HepG2 (cell line): ENCODE measurements at regions not wholly inside any gene's neighbourhood (a gene's known extent, or its start where the extent isn't known, plus 50 kb on each side); places are given as distances from the start of the nearest gene placed in this dataset.

ENCODE experiments used
- ATAC-seq: fragments of 200-7000 bp; cut with Tn5 transposase; 3 replicates; pipeline ENCODE4 v1.9.1; 2020; ENCODE audit warnings: mild to moderate bottlenecking, moderate library complexity
- BruUV-seq: library from RNA; stranded (reverse); fragments of 400-500 nt; replicated peaks from 2 replicates; lab custom pipeline; 2021; lab: Mats Ljungman, UMichigan
- CTCF ChIA-PET: fragments of 300-600 bp; formaldehyde crosslinking; extraction: SDS; loops from one replicate; lab custom pipeline; 2021; ENCODE audit warnings: low total read pairs, inconsistent platforms, low intra/inter-chr PET ratio; lab: Yijun Ruan, JAX
- POLR2A ChIA-PET: fragments of 350-600 bp; sonication (Branson Sonifier 250); formaldehyde crosslinking; loops from one replicate; lab custom pipeline; 2020; ENCODE audit warnings: antibody characterized with exemption, inconsistent platforms; lab: Yijun Ruan, JAX
- DNase-seq: peaks from one replicate; pipeline ENCODE4 v3.0.0-alpha.2; 2015; ENCODE audit warnings: low spot score
- FAIRE-seq: peaks from 3 replicates; lab custom pipeline; 2011; peaks lifted over from hg19 to GRCh38; lab: Jason Lieb, UNC
- H2AFZ ChIP-seq: one replicate; pipeline ENCODE4 v1.6.1; 2011; ENCODE audit warnings: low read length, inconsistent platforms
- H3K27ac ChIP-seq: fragments of 300-600 bp; 3 replicates; pipeline ENCODE4 v1.8.0; 2011; ENCODE audit warnings: mixed run types, mild to moderate bottlenecking, mixed read lengths, low read length, inconsistent platforms; ENCODE audit not compliant: insufficient read depth; ENCODE audit errors: extremely low read length
- H3K27me3 ChIP-seq, 2 experiments: fragments of 200-600 bp in 1 of 2; 2 replicates in 1 of 2; 3 replicates in 1 of 2; pipeline versions ENCODE4 v1.6.0 to v1.8.0; 2011; ENCODE audit warnings: low read length in 2 of 2, mild to moderate bottlenecking in 2 of 2, moderate library complexity in 2 of 2, inconsistent platforms in 1 of 2; ENCODE audit not compliant: insufficient read depth in 2 of 2, control insufficient read depth in 1 of 2
- H3K36me3 ChIP-seq, 2 experiments: fragments of 200-600 bp in 1 of 2; replicated peaks in 1 of 2; 2 replicates in 1 of 2; 3 replicates in 1 of 2; pipeline versions ENCODE4 v1.5.1 to v1.8.0; 2011; ENCODE audit warnings: low read length in 2 of 2, inconsistent platforms in 1 of 2; ENCODE audit not compliant: insufficient read depth in 2 of 2, control insufficient read depth in 1 of 2
- H3K4me1 ChIP-seq: 2 replicates; pipeline ENCODE4 v1.5.1; 2012; ENCODE audit warnings: low read length, inconsistent platforms; ENCODE audit not compliant: insufficient read depth
- H3K4me2 ChIP-seq: 2 replicates; pipeline ENCODE4 v1.6.0; 2011; ENCODE audit warnings: low read depth, low read length, inconsistent platforms
- H3K4me3 ChIP-seq, 3 experiments: fragments of 200-600 bp in 1 of 3; sonication (generic), shearing (Covaris generic) in 1 of 3; replicated peaks in 1 of 3; 2 replicates each; pipeline ENCODE4 v1.5.1; 2011 to 2016; ENCODE audit warnings: low read length in 3 of 3, inconsistent platforms in 2 of 3, low read depth in 2 of 3, mild to moderate bottlenecking in 2 of 3, control low read depth in 1 of 3, mixed read lengths in 1 of 3; ENCODE audit not compliant: insufficient read depth in 1 of 3
- H3K79me2 ChIP-seq: one replicate; pipeline ENCODE4 v1.6.1; 2011; ENCODE audit warnings: low read length, inconsistent platforms; ENCODE audit not compliant: insufficient read depth
- H3K9ac ChIP-seq: 2 replicates; pipeline ENCODE4 v1.6.0; 2011; ENCODE audit warnings: mild to moderate bottlenecking, low read depth, low read length, inconsistent platforms; ENCODE audit not compliant: insufficient read depth
- H3K9me3 ChIP-seq: 2 replicates; pipeline ENCODE4 v1.5.1; 2012; ENCODE audit warnings: mild to moderate bottlenecking, low read length
- H4K20me1 ChIP-seq: 2 replicates; pipeline ENCODE4 v1.6.0; 2011; ENCODE audit warnings: inconsistent platforms, mild to moderate bottlenecking, low read length, moderate library complexity; ENCODE audit not compliant: insufficient read depth
- CC2D1A ChIP-seq: sonication (generic); formaldehyde crosslinking; IDR thresholded peaks from 2 replicates; pipeline ENCODE4 v1.8.1; 2023; ENCODE audit warnings: mild to moderate bottlenecking, missing genetic modification reagents
- CREB1 ChIP-seq, 2 experiments: fragments of 450-650 bp in 1 of 2; IDR thresholded peaks; 2 replicates each; pipeline ENCODE4 v1.6.1; 2016 to 2017; ENCODE audit warnings: control low read depth in 1 of 2, mild to moderate bottlenecking in 1 of 2, missing compliant biosample characterization in 1 of 2, missing genetic modification characterization in 1 of 2
- CTCF ChIP-seq: sonication (generic); formaldehyde crosslinking; IDR thresholded peaks from 2 replicates; pipeline ENCODE4 v1.5.0; 2020; ENCODE audit warnings: mild to moderate bottlenecking, missing genetic modification reagents, moderate library complexity
- KDM4B ChIP-seq: sonication (generic); formaldehyde crosslinking; IDR thresholded peaks from 2 replicates; pipeline ENCODE4 v1.4.0; 2020; ENCODE audit warnings: missing genetic modification reagents
- MAF1 ChIP-seq: sonication (generic); formaldehyde crosslinking; IDR thresholded peaks from 2 replicates; pipeline ENCODE4 v1.5.0; 2020; ENCODE audit warnings: missing genetic modification reagents, borderline replicate concordance
- PATZ1 ChIP-seq: sonication (generic); formaldehyde crosslinking; IDR thresholded peaks from 2 replicates; pipeline ENCODE4 v1.4.0; 2020; ENCODE audit warnings: missing genetic modification reagents
- SMC3 ChIP-seq: IDR thresholded peaks from 2 replicates; pipeline ENCODE4 v1.6.1; 2011; ENCODE audit warnings: low read length, improper control_type of control experiment
- STAG1 ChIP-seq: sonication (generic); formaldehyde crosslinking; IDR thresholded peaks from 2 replicates; pipeline ENCODE4 v1.4.0; 2020; ENCODE audit warnings: missing genetic modification reagents
- ZNF24 ChIP-seq: fragments of 450-650 bp; IDR thresholded peaks from 2 replicates; pipeline ENCODE4 v1.6.1; 2017; ENCODE audit warnings: antibody characterized with exemption, mild to moderate bottlenecking
- ZNF496 ChIP-seq: sonication (generic); formaldehyde crosslinking; IDR thresholded peaks from 2 replicates; pipeline ENCODE4 v1.8.1; 2023; ENCODE audit warnings: mild to moderate bottlenecking, moderate library complexity, missing genetic modification reagents; ENCODE audit not compliant: insufficient replicate concordance
- ZNF761 ChIP-seq: sonication (generic); formaldehyde crosslinking; conservative IDR thresholded peaks from 2 replicates; pipeline ENCODE4 v1.4.0; 2020; ENCODE audit warnings: mild to moderate bottlenecking, missing genetic modification reagents
- ZSCAN9 ChIP-seq: IDR thresholded peaks from 2 replicates; pipeline ENCODE4 v1.6.1; 2016; ENCODE audit warnings: borderline replicate concordance
- WGBS: methylation state at CpG from one replicate; pipeline ENCODE4 v1.1.6; 2017; ENCODE audit warnings: low lambda C conversion rate; 5-methylcytosine and 5-hydroxymethylcytosine counted together
- in situ Hi-C: cut with HindIII; loops from 2 replicates; pipeline ENCODE4 v1.10.0; 2017; ENCODE audit warnings: low pct_unique_long_range_greater_than_20kb; ENCODE audit not compliant: extremely low pct_ligation_motif_present
- intact Hi-C: fragments of 100-400 bp; cut with micrococcal nuclease; formaldehyde crosslinking; loops from one replicate; pipeline ENCODE4 v1.10.0; 2022; ENCODE audit not compliant: unreplicated experiment

- Histone ChIP-seq H3K36me3 (no peaks in the 10 kb centered on the region), H4K20me1 (no peaks in the 10 kb centered on the region), H3K79me2 (no peaks in the 10 kb centered on the region), H3K4me2 (no peak overlapping the region), H3K4me3 (no peak overlapping the region), H2AFZ (no peak overlapping the region), H3K9me3 (no peaks in the 10 kb centered on the region), H3K4me1 (no peaks in the 10 kb centered on the region), H3K9ac (no peak overlapping the region), H3K27ac (no peak overlapping the region), H3K27me3 (no peaks in the 10 kb centered on the region)
- FAIRE-seq (no peak), DNase-seq (no peak), ATAC-seq (no peak)
- intact Hi-C loops = no loop called here
- BruUV-seq = no TSS peak
- in situ Hi-C loops = loop anchor here (5.0 kb wide), 1 partner anchor 316 kb away; no protein-coding TSS in a partner anchor
- TF ChIP-seq KDM4B (CRISPR knock-in tag) (no peak), PATZ1 (no peak), ZNF496 (CRISPR knock-in tag) (no peak), ZSCAN9 (CRISPR knock-in tag) (no peak), CREB1 (IDR thresholded peaks at IDR 0.05) (peak; percentile 67), CREB1 (CRISPR knock-in tag; IDR thresholded peaks at IDR 0.05) (no peak), CC2D1A (no peak)
- CTCF ChIA-PET = interaction anchor here (1.2 kb wide), 1 partner anchor 314 kb away, joined by 3 read pairs; no protein-coding TSS in a partner anchor
- 0% methylated on average over 1 of the region's 1 CpG for WGBS
- POLR2A ChIA-PET = no interaction called here
These were observed 1740.8 kb downstream of the PCDH7 start for GRCh38 chr4:32460972-32461371.

GRCh38 chr4:32462944-32463343, 1742.8 kb downstream of the PCDH7 start:
- H3K9me3 ChIP-seq = no peaks in the 10 kb centered on the region
- no TSS peak for BruUV-seq
- FAIRE-seq (no peak), DNase-seq (peak; percentile 22), ATAC-seq (no peak)
- H3K27ac ChIP-seq = no peak overlapping the region
- H3K9ac ChIP-seq = no peak overlapping the region
- peak; percentile 69 for TF ChIP-seq SMC3
- TF ChIP-seq ZNF24 = no peak
- peak; percentile 44; the same call in 1 of the 2 replicates for TF ChIP-seq STAG1 (CRISPR knock-in tag)
- TF ChIP-seq MAF1 (CRISPR knock-in tag) = no peak
- TF ChIP-seq CTCF (CRISPR knock-in tag) = peak; percentile 51
- TF ChIP-seq ZNF761 (CRISPR knock-in tag) = no peak
- WGBS = 0% methylated on average over 1 of the region's 1 CpG
- H2AFZ ChIP-seq = no peak overlapping the region
- in situ Hi-C loops = loop anchor here (5.0 kb wide), 1 partner anchor 314 kb away; no protein-coding TSS in a partner anchor
- no peaks in the 10 kb centered on the region for H3K27me3 ChIP-seq
- H3K79me2 ChIP-seq = no peaks in the 10 kb centered on the region
- no peaks in the 10 kb centered on the region for H4K20me1 ChIP-seq
- CTCF ChIA-PET = interaction anchor here (1.6 kb wide), 1 partner anchor 312 kb away, joined by 13 read pairs; no protein-coding TSS in a partner anchor
- H3K36me3 ChIP-seq = no peaks in the 10 kb centered on the region
- no peak overlapping the region for H3K4me2 ChIP-seq
- intact Hi-C loops = loop anchor here (1.0 kb wide), 1 partner anchor 312 kb away; no protein-coding TSS in a partner anchor
- no peak overlapping the region for H3K4me3 ChIP-seq
- POLR2A ChIA-PET = no interaction called here
- H3K4me1 ChIP-seq = no peaks in the 10 kb centered on the region
